H9 (cell line): ENCODE measurements at regions not wholly inside any gene's neighbourhood (a gene's known extent, or its start where the extent isn't known, plus 50 kb on each side); places are given as distances from the start of the nearest gene placed in this dataset.

Experiments used
- DNase-seq: peaks from one replicate; pipeline ENCODE4 v3.0.0-alpha.2; 2017
- H2AFZ ChIP-seq: one replicate; pipeline ENCODE4 v1.6.1; 2013; ENCODE audit warnings: mild to moderate bottlenecking, low read length, control low read depth, moderate library complexity
- H2AK5ac ChIP-seq: 2 replicates; pipeline ENCODE4 v1.6.1; 2013; ENCODE audit warnings: low read length, control low read depth, mixed read lengths; ENCODE audit not compliant: insufficient read length
- H2BK120ac ChIP-seq: one replicate; pipeline ENCODE4 v1.6.1; 2013; ENCODE audit warnings: low read depth, mild to moderate bottlenecking, low read length, control low read depth, inconsistent platforms; ENCODE audit not compliant: poor library complexity, severe bottlenecking
- H2BK12ac ChIP-seq: 2 replicates; pipeline ENCODE4 v1.6.1; 2013; ENCODE audit warnings: low read length, control low read depth, mixed read lengths, low read depth; ENCODE audit not compliant: insufficient read length
- H2BK15ac ChIP-seq: 2 replicates; pipeline ENCODE4 v1.6.1; 2013; ENCODE audit warnings: low read depth, low read length, control low read depth
- H2BK20ac ChIP-seq: one replicate; pipeline ENCODE4 v1.6.1; 2013; ENCODE audit warnings: low read depth, mild to moderate bottlenecking, low read length, control low read depth, inconsistent platforms; ENCODE audit not compliant: poor library complexity, severe bottlenecking
- H2BK5ac ChIP-seq: 2 replicates; pipeline ENCODE4 v1.6.1; 2013; ENCODE audit warnings: low read length, control low read depth, mixed read lengths; ENCODE audit not compliant: insufficient read length
- H3K14ac ChIP-seq: 2 replicates; pipeline ENCODE4 v1.6.1; 2013; ENCODE audit warnings: low read length, control low read depth; ENCODE audit not compliant: insufficient read depth
- H3K18ac ChIP-seq: 2 replicates; pipeline ENCODE4 v1.6.1; 2013; ENCODE audit warnings: low read depth, mild to moderate bottlenecking, mixed read lengths, low read length, control low read depth; ENCODE audit not compliant: insufficient read length
- H3K23ac ChIP-seq: 2 replicates; pipeline ENCODE4 v1.6.1; 2013; ENCODE audit warnings: low read length, control low read depth, mixed read lengths, low read depth; ENCODE audit not compliant: insufficient read length
- H3K23me2 ChIP-seq: 2 replicates; pipeline ENCODE4 v1.6.1; 2013; ENCODE audit warnings: low read depth, mild to moderate bottlenecking, mixed read lengths, low read length, control low read depth; ENCODE audit not compliant: insufficient read length, poor library complexity, severe bottlenecking
- H3K27ac ChIP-seq: 2 replicates; pipeline ENCODE4 v1.5.1; 2013; ENCODE audit warnings: low read length, control low read depth, mixed read lengths, low read depth; ENCODE audit not compliant: insufficient read length
- H3K27me3 ChIP-seq: 2 replicates; pipeline ENCODE4 v1.6.1; 2013; ENCODE audit warnings: low read length, control low read depth, inconsistent platforms; ENCODE audit not compliant: insufficient read depth
- H3K4ac ChIP-seq: 2 replicates; pipeline ENCODE4 v1.6.1; 2013; ENCODE audit warnings: low read depth, mild to moderate bottlenecking, control low read depth, inconsistent platforms, low read length, moderate library complexity
- H3K4me1 ChIP-seq: 2 replicates; pipeline ENCODE4 v1.6.1; 2013; ENCODE audit warnings: low read length, control low read depth, inconsistent platforms; ENCODE audit not compliant: insufficient read depth
- H3K4me2 ChIP-seq: 2 replicates; pipeline ENCODE4 v1.6.1; 2013; ENCODE audit warnings: low read length, control low read depth, mixed read lengths; ENCODE audit not compliant: insufficient read length, insufficient read depth
- H3K56ac ChIP-seq: 2 replicates; pipeline ENCODE4 v1.6.1; 2013; ENCODE audit warnings: low read depth, mild to moderate bottlenecking, mixed read lengths, low read length, control low read depth; ENCODE audit not compliant: insufficient read length
- H3K79me1 ChIP-seq: 2 replicates; pipeline ENCODE4 v1.6.1; 2013; ENCODE audit warnings: low read depth, mild to moderate bottlenecking, moderate library complexity, low read length, control low read depth, inconsistent platforms; ENCODE audit not compliant: insufficient read depth, poor library complexity, severe bottlenecking
- H3K79me2 ChIP-seq: 2 replicates; pipeline ENCODE4 v1.6.1; 2013; ENCODE audit warnings: low read length, control low read depth, inconsistent platforms; ENCODE audit not compliant: insufficient read depth
- H3K9ac ChIP-seq: 2 replicates; pipeline ENCODE4 v1.6.1; 2013; ENCODE audit warnings: low read length, control low read depth, mixed read lengths; ENCODE audit not compliant: insufficient read length; ENCODE audit errors: extremely low read depth
- H3K9me3 ChIP-seq: one replicate; pipeline ENCODE4 v1.6.1; 2013; ENCODE audit warnings: low read depth, low read length, inconsistent platforms; ENCODE audit not compliant: control insufficient read depth
- H3T11ph ChIP-seq: one replicate; pipeline ENCODE4 v1.6.1; 2013; ENCODE audit warnings: mild to moderate bottlenecking, low read length, control low read depth, inconsistent platforms
- H4K20me1 ChIP-seq: one replicate; pipeline ENCODE4 v1.6.1; 2013; ENCODE audit not compliant: control insufficient read depth, insufficient read length, insufficient read depth
- H4K5ac ChIP-seq: 2 replicates; pipeline ENCODE4 v1.6.1; 2013; ENCODE audit warnings: low read depth, mild to moderate bottlenecking, mixed read lengths, low read length, control low read depth; ENCODE audit not compliant: insufficient read length
- H4K8ac ChIP-seq: replicated peaks from 2 replicates; pipeline ENCODE4 v1.6.1; 2013; ENCODE audit warnings: low read length, control low read depth, mixed read lengths, low read depth; ENCODE audit not compliant: insufficient read length
- H4K91ac ChIP-seq: 2 replicates; pipeline ENCODE4 v1.6.1; 2013; ENCODE audit warnings: low read depth, mild to moderate bottlenecking, moderate library complexity, mixed read lengths, low read length, control low read depth; ENCODE audit not compliant: insufficient read length
- H3K27ac Mint-ChIP-seq, 3 experiments: 2 replicates in 2 of 3; 3 replicates in 1 of 3; pipeline ENCODE4 v1.8.0; 2020 to 2021; ENCODE audit warnings: mixed read lengths in 3 of 3, mild to moderate bottlenecking in 1 of 3, moderate library complexity in 1 of 3
- H3K27me3 Mint-ChIP-seq: 2 replicates; pipeline ENCODE4 v1.8.0; 2021; ENCODE audit warnings: low read depth, mild to moderate bottlenecking, moderate library complexity, mixed read lengths
- H3K36me3 Mint-ChIP-seq, 3 experiments: 2 replicates in 2 of 3; 3 replicates in 1 of 3; pipeline ENCODE4 v1.8.0; 2020 to 2021; ENCODE audit warnings: low read depth in 3 of 3, mixed read lengths in 3 of 3; ENCODE audit not compliant: insufficient read depth in 1 of 3
- H3K4me1 Mint-ChIP-seq, 2 experiments: 2 replicates each; pipeline ENCODE4 v1.8.0; 2020; ENCODE audit warnings: mixed read lengths in 2 of 2
- H3K4me3 Mint-ChIP-seq, 2 experiments: 2 replicates in 1 of 2; 3 replicates in 1 of 2; pipeline ENCODE4 v1.8.0; 2020 to 2021; ENCODE audit warnings: mild to moderate bottlenecking in 2 of 2, mixed read lengths in 2 of 2, moderate library complexity in 1 of 2
- H3K9me3 Mint-ChIP-seq, 2 experiments: 2 replicates in 1 of 2; 3 replicates in 1 of 2; pipeline ENCODE4 v1.8.0; 2020; ENCODE audit warnings: mild to moderate bottlenecking in 2 of 2, mixed read lengths in 2 of 2, moderate library complexity in 1 of 2
- WGBS: extraction: QIAGEN DNeasy Blood & Tissue Kit; methylation state at CpG from one replicate; pipeline ENCODE4 v1.1.7; 2013; ENCODE audit warnings: missing lambda C conversion rate, low lambda C conversion rate, mixed read lengths; ENCODE audit not compliant: insufficient read length; ENCODE audit errors: extremely low coverage; 5-methylcytosine and 5-hydroxymethylcytosine counted together
- TF ChIP-seq, protein P1 (sequence below): fragments of 200-600 bp; sonication (generic); conservative IDR thresholded peaks from 3 replicates; pipeline ENCODE4 v1.8.0; 2021; ENCODE audit warnings: antibody characterized with exemption, mild to moderate bottlenecking

DNA sequence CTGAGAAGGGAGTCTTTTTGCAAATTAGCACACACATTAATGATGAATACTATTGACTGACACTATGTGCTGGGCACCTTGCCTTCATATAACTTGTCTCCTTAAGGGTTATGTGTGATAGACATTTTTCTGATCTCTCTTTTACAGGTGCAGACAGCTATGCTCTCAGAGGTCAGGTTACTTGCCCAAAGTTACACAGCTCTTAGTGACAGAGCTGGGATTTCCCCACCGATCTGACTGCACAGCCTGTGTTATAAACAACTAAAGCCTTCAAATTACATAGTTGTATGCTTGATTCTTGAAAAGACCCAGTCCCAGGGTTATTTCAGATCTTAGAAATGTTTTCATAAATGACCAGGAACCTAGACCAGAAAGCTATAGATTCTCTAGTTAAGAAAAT, 462.7 kb downstream of the EBF1 start:
- Mint-ChIP-seq H3K4me1 (peaks cover 10 to 16% of the 10 kb centered on the region in 2 experiments), H3K27me3 (no peaks in the 10 kb centered on the region), H3K27ac (no peak overlapping the region), H3K9me3 (no peaks in the 10 kb centered on the region), H3K4me3 (no peak overlapping the region), H3K36me3 (no peaks in the 10 kb centered on the region)
- TF ChIP-seq, protein P1, sequence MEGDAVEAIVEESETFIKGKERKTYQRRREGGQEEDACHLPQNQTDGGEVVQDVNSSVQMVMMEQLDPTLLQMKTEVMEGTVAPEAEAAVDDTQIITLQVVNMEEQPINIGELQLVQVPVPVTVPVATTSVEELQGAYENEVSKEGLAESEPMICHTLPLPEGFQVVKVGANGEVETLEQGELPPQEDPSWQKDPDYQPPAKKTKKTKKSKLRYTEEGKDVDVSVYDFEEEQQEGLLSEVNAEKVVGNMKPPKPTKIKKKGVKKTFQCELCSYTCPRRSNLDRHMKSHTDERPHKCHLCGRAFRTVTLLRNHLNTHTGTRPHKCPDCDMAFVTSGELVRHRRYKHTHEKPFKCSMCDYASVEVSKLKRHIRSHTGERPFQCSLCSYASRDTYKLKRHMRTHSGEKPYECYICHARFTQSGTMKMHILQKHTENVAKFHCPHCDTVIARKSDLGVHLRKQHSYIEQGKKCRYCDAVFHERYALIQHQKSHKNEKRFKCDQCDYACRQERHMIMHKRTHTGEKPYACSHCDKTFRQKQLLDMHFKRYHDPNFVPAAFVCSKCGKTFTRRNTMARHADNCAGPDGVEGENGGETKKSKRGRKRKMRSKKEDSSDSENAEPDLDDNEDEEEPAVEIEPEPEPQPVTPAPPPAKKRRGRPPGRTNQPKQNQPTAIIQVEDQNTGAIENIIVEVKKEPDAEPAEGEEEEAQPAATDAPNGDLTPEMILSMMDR, result no peak
- no peak overlapping the region for H2BK120ac ChIP-seq
- DNase-seq, result no peak
- no peak overlapping the region for H3T11ph ChIP-seq
- no peak overlapping the region for H3K4ac ChIP-seq
- no peak overlapping the region for H3K56ac ChIP-seq
- H3K79me2 ChIP-seq, result no peaks in the 10 kb centered on the region
- H2AK5ac ChIP-seq, result no peak overlapping the region
- H2AFZ ChIP-seq, result no peak overlapping the region
- no peak overlapping the region for H2BK15ac ChIP-seq
- H3K4me2 ChIP-seq, result no peak overlapping the region
- H3K27ac ChIP-seq, result no peak overlapping the region
- H3K9ac ChIP-seq, result no peak overlapping the region
- H3K23me2 ChIP-seq, result no peaks in the 10 kb centered on the region
- H3K9me3 ChIP-seq, result no peaks in the 10 kb centered on the region
- H3K14ac ChIP-seq, result no peak overlapping the region
- H4K91ac ChIP-seq, result no peak overlapping the region
- H3K18ac ChIP-seq, result no peak overlapping the region
- H2BK12ac ChIP-seq, result no peak overlapping the region
- H3K27me3 ChIP-seq, result no peaks in the 10 kb centered on the region
- no peak overlapping the region for H2BK20ac ChIP-seq
- no peaks in the 10 kb centered on the region for H3K79me1 ChIP-seq
- no peaks in the 10 kb centered on the region for H4K20me1 ChIP-seq
- WGBS, result no CpG with 5 or more reads among the region's 1 CpG
- no peaks in the 10 kb centered on the region for H3K4me1 ChIP-seq
- H4K8ac ChIP-seq, result no peak overlapping the region
- no peak overlapping the region for H3K23ac ChIP-seq
- H4K5ac ChIP-seq, result no peak overlapping the region
- no peak overlapping the region for H2BK5ac ChIP-seq
